ENCODE measurements at regions not wholly inside any gene's neighbourhood (a gene's known extent, or its start where the extent isn't known, plus 50 kb on each side); places are given as distances from the start of the nearest gene placed in this dataset.
A peak's percentile ranks its signal among the peaks of the same experiment; 100 is the strongest.
"Not testable (repeated sequence)": the region's sequence is repeated elsewhere in the genome, so short reads cannot be mapped to it uniquely, and the experiment has no call there.

- no peaks in the 10 kb centered on the region for H4K20me1 ChIP-seq (ENCODE audit: insufficient read depth, low read length)
- no peak overlapping the region for H3K27ac ChIP-seq (ENCODE audit: low read depth, low read length)
- H2AFZ ChIP-seq (ENCODE audit: low read length) = no peak overlapping the region
- no peak overlapping the region for H3K4me2 ChIP-seq (ENCODE audit: insufficient read depth, low read length)
- peak; percentile 61 for DNase-seq (ENCODE audit: insufficient read length, low spot score, missing footprints)
- H3K36me3 ChIP-seq (ENCODE audit: insufficient read depth, low read length) = no peaks in the 10 kb centered on the region
- peaks cover 6% of the 10 kb centered on the region for H3K9me3 ChIP-seq (ENCODE audit: low read depth, low read length)
- H3K27me3 ChIP-seq (ENCODE audit: insufficient read depth, low read length) = no peaks in the 10 kb centered on the region
- H3K4me1 ChIP-seq (ENCODE audit: insufficient read depth, low read length) = no peaks in the 10 kb centered on the region
- H3K4me3 ChIP-seq (ENCODE audit: insufficient read depth, low read length) = no peak overlapping the region
- H3K79me2 ChIP-seq (ENCODE audit: insufficient read depth, low read length) = no peaks in the 10 kb centered on the region
- TF ChIP-seq CTCF (IDR thresholded peaks at IDR 0.05; ENCODE audit: extremely low read depth, low read depth, low read length) = no peak
Observed at GRCh38 chr15:22243440-22244130, 163.3 kb downstream of the OR4M2 start.

GRCh38 chr15:22249511-22249910 is 169.2 kb downstream of the OR4M2 start:
- not testable (repeated sequence) for H3K4me1 ChIP-seq (ENCODE audit: insufficient read depth, low read length); H3K9me3 ChIP-seq (ENCODE audit: low read depth, low read length); H3K79me2 ChIP-seq (ENCODE audit: insufficient read depth, low read length); H3K27ac ChIP-seq (ENCODE audit: low read depth, low read length); H4K20me1 ChIP-seq (ENCODE audit: insufficient read depth, low read length); DNase-seq (ENCODE audit: insufficient read length, low spot score, missing footprints); H3K36me3 ChIP-seq (ENCODE audit: insufficient read depth, low read length); H3K27me3 ChIP-seq (ENCODE audit: insufficient read depth, low read length); H3K4me2 ChIP-seq (ENCODE audit: insufficient read depth, low read length); H3K4me3 ChIP-seq (ENCODE audit: insufficient read depth, low read length); H2AFZ ChIP-seq (ENCODE audit: low read length)

- H3K27ac ChIP-seq (ENCODE audit: low read depth, low read length); H2AFZ ChIP-seq (ENCODE audit: low read length); H3K79me2 ChIP-seq (ENCODE audit: insufficient read depth, low read length); H3K4me2 ChIP-seq (ENCODE audit: insufficient read depth, low read length); H3K36me3 ChIP-seq (ENCODE audit: insufficient read depth, low read length); H4K20me1 ChIP-seq (ENCODE audit: insufficient read depth, low read length); H3K27me3 ChIP-seq (ENCODE audit: insufficient read depth, low read length); H3K4me1 ChIP-seq (ENCODE audit: insufficient read depth, low read length); H3K4me3 ChIP-seq (ENCODE audit: insufficient read depth, low read length); H3K9me3 ChIP-seq (ENCODE audit: low read depth, low read length): not testable (repeated sequence)
- DNase-seq (ENCODE audit: insufficient read length, low spot score, missing footprints) = peak; percentile 37
Observed at GRCh38 chr15:22250501-22251290, 170.4 kb downstream of the OR4M2 start.

- no peak overlapping the region for H3K4me2 ChIP-seq (ENCODE audit: insufficient read depth, low read length)
- peaks cover 5% of the 10 kb centered on the region for H3K9me3 ChIP-seq (ENCODE audit: low read depth, low read length)
- H3K27ac ChIP-seq (ENCODE audit: low read depth, low read length) = no peak overlapping the region
- H3K4me3 ChIP-seq (ENCODE audit: insufficient read depth, low read length) = no peak overlapping the region
- H3K79me2 ChIP-seq (ENCODE audit: insufficient read depth, low read length) = no peaks in the 10 kb centered on the region
- no peaks in the 10 kb centered on the region for H4K20me1 ChIP-seq (ENCODE audit: insufficient read depth, low read length)
- DNase-seq (ENCODE audit: insufficient read length, low spot score, missing footprints) = no peak
- no peak for TF ChIP-seq CTCF (IDR thresholded peaks at IDR 0.05; ENCODE audit: extremely low read depth, low read depth, low read length)
- H3K36me3 ChIP-seq (ENCODE audit: insufficient read depth, low read length) = no peaks in the 10 kb centered on the region
- no peaks in the 10 kb centered on the region for H3K4me1 ChIP-seq (ENCODE audit: insufficient read depth, low read length)
- no peaks in the 10 kb centered on the region for H3K27me3 ChIP-seq (ENCODE audit: insufficient read depth, low read length)
- H2AFZ ChIP-seq (ENCODE audit: low read length) = no peak overlapping the region
Observed at GRCh38 chr15:22251422-22251821, 171.1 kb downstream of the OR4M2 start.

GRCh38 chr15:22252047-22252446 is 171.7 kb downstream of the OR4M2 start:
- not testable (repeated sequence) for H3K4me3 ChIP-seq (ENCODE audit: insufficient read depth, low read length); H3K9me3 ChIP-seq (ENCODE audit: low read depth, low read length); H4K20me1 ChIP-seq (ENCODE audit: insufficient read depth, low read length); H3K4me1 ChIP-seq (ENCODE audit: insufficient read depth, low read length); H3K27me3 ChIP-seq (ENCODE audit: insufficient read depth, low read length); H3K27ac ChIP-seq (ENCODE audit: low read depth, low read length); H3K36me3 ChIP-seq (ENCODE audit: insufficient read depth, low read length); H3K79me2 ChIP-seq (ENCODE audit: insufficient read depth, low read length); H3K4me2 ChIP-seq (ENCODE audit: insufficient read depth, low read length); H2AFZ ChIP-seq (ENCODE audit: low read length); DNase-seq (ENCODE audit: insufficient read length, low spot score, missing footprints)

- H3K9me3 ChIP-seq (ENCODE audit: low read depth, low read length); H3K79me2 ChIP-seq (ENCODE audit: insufficient read depth, low read length): not testable (repeated sequence)
Observed at GRCh38 chr15:22252521-22252920, 172.2 kb downstream of the OR4M2 start.

GRCh38 chr15:22253002-22253675 is 172.8 kb downstream of the OR4M2 start:
- H2AFZ ChIP-seq (ENCODE audit: low read length); H3K4me1 ChIP-seq (ENCODE audit: insufficient read depth, low read length); H3K27ac ChIP-seq (ENCODE audit: low read depth, low read length); H3K27me3 ChIP-seq (ENCODE audit: insufficient read depth, low read length); DNase-seq (ENCODE audit: insufficient read length, low spot score, missing footprints); H3K4me3 ChIP-seq (ENCODE audit: insufficient read depth, low read length); H3K9me3 ChIP-seq (ENCODE audit: low read depth, low read length); H3K4me2 ChIP-seq (ENCODE audit: insufficient read depth, low read length); H3K79me2 ChIP-seq (ENCODE audit: insufficient read depth, low read length); H3K36me3 ChIP-seq (ENCODE audit: insufficient read depth, low read length); H4K20me1 ChIP-seq (ENCODE audit: insufficient read depth, low read length): not testable (repeated sequence)

More at GRCh38 chr15:22252521-22252920, 172.2 kb downstream of the OR4M2 start:
- not testable (repeated sequence) for DNase-seq (ENCODE audit: insufficient read length, low spot score, missing footprints); H3K4me1 ChIP-seq (ENCODE audit: insufficient read depth, low read length); H3K4me2 ChIP-seq (ENCODE audit: insufficient read depth, low read length); H3K27ac ChIP-seq (ENCODE audit: low read depth, low read length); H3K27me3 ChIP-seq (ENCODE audit: insufficient read depth, low read length); H4K20me1 ChIP-seq (ENCODE audit: insufficient read depth, low read length); H3K4me3 ChIP-seq (ENCODE audit: insufficient read depth, low read length); H2AFZ ChIP-seq (ENCODE audit: low read length); H3K36me3 ChIP-seq (ENCODE audit: insufficient read depth, low read length)

Data from osteoblast (primary cell).